Activated CD4-positive, alpha-beta T cell treated with anti-CD3 and anti-CD28 coated beads, Interleukin-2, amount 10 ng/mL, durations not matched to agents 7 days and 5 days (primary cell): ENCODE measurements at regions not wholly inside any gene's neighbourhood (a gene's known extent, or its start where the extent isn't known, plus 50 kb on each side); places are given as distances from the start of the nearest gene placed in this dataset.
"Not testable (repeated sequence)": the region's sequence is repeated elsewhere in the genome, so short reads cannot be mapped to it uniquely, and the experiment has no call there.

Source experiments
- CTCF ChIA-PET: fragments of 350-600 bp; sonication (Branson Sonifier 250); formaldehyde crosslinking; loops from one replicate; lab custom pipeline; 2021; ENCODE audit warnings: antibody characterized with exemption; lab: Charles Lee
- POLR2A ChIA-PET: fragments of 350-600 bp; sonication (Branson Sonifier 250); formaldehyde crosslinking; loops from one replicate; lab custom pipeline; 2021; ENCODE audit warnings: antibody characterized with exemption; lab: Charles Lee
- DNase-seq: peaks from one replicate; pipeline ENCODE4 v3.0.0-alpha.2; 2020
- H3K27ac Mint-ChIP-seq: one replicate; pipeline ENCODE4 v1.8.0; 2021; ENCODE audit warnings: mild to moderate bottlenecking, moderate library complexity, mixed read lengths
- H3K27me3 Mint-ChIP-seq: one replicate; pipeline ENCODE4 v1.8.0; 2021; ENCODE audit warnings: mixed read lengths
- H3K36me3 Mint-ChIP-seq: one replicate; pipeline ENCODE4 v1.8.0; 2021; ENCODE audit warnings: low read depth, mixed read lengths
- H3K4me1 Mint-ChIP-seq: one replicate; pipeline ENCODE4 v1.8.0; 2021; ENCODE audit warnings: mixed read lengths
- H3K4me3 Mint-ChIP-seq: one replicate; pipeline ENCODE4 v1.8.0; 2021; ENCODE audit warnings: mild to moderate bottlenecking, moderate library complexity, mixed read lengths
- H3K9me3 Mint-ChIP-seq: one replicate; pipeline ENCODE4 v1.8.0; 2021; ENCODE audit warnings: mixed read lengths

GRCh38 chr14:34381304-34381703 lies 80.7 kb downstream of the SPTSSA start:
- H3K27me3 Mint-ChIP-seq, DNase-seq, H3K9me3 Mint-ChIP-seq, POLR2A ChIA-PET, H3K4me1 Mint-ChIP-seq, H3K36me3 Mint-ChIP-seq, H3K4me3 Mint-ChIP-seq, H3K27ac Mint-ChIP-seq: not testable (repeated sequence)
- CTCF ChIA-PET: interaction anchor here (0.8 to 1.0 kb wide), 2 partner anchors 8 to 13 kb away, joined by 3 read pairs; no protein-coding TSS in a partner anchor

GRCh38 chr14:34380471-34380845 lies 81.6 kb downstream of the SPTSSA start:
- Mint-ChIP-seq H3K36me3 (no peaks in the 10 kb centered on the region), H3K9me3 (peaks cover 2% of the 10 kb centered on the region), H3K27me3 (peaks cover 2% of the 10 kb centered on the region), H3K4me1 (no peaks in the 10 kb centered on the region), H3K27ac (no peak overlapping the region), H3K4me3 (no peak overlapping the region)
- DNase-seq: no peak
- ChIA-PET CTCF (no interaction called here), POLR2A (no interaction called here)

- DNase-seq: no peak
- Mint-ChIP-seq H3K27me3 (peaks cover 2% of the 10 kb centered on the region), H3K27ac (no peak overlapping the region), H3K4me1 (no peaks in the 10 kb centered on the region), H3K36me3 (no peaks in the 10 kb centered on the region), H3K9me3 (peaks cover 2% of the 10 kb centered on the region), H3K4me3 (no peak overlapping the region)
- ChIA-PET CTCF (no interaction called here), POLR2A (no interaction called here)
Observed at GRCh38 chr14:34379816-34380470, 82.1 kb downstream of the SPTSSA start.

GRCh38 chr14:34376649-34377267 lies 85.3 kb downstream of the SPTSSA start:
- Mint-ChIP-seq H3K4me3 (no peak overlapping the region), H3K27me3 (peaks cover 5% of the 10 kb centered on the region), H3K27ac (no peak overlapping the region), H3K4me1 (no peaks in the 10 kb centered on the region), H3K36me3 (no peaks in the 10 kb centered on the region), H3K9me3 (peaks cover 2% of the 10 kb centered on the region)
- ChIA-PET CTCF (no interaction called here), POLR2A (no interaction called here)
- no peak for DNase-seq

- H3K36me3 Mint-ChIP-seq: no peaks in the 10 kb centered on the region
- no peak for DNase-seq
- POLR2A ChIA-PET: no interaction called here
- CTCF ChIA-PET: interaction anchor here (0.7 kb wide), 1 partner anchor 11 kb away, joined by 3 read pairs; no protein-coding TSS in a partner anchor
- no peak overlapping the region for H3K4me3 Mint-ChIP-seq
- peaks cover 4% of the 10 kb centered on the region for H3K27me3 Mint-ChIP-seq
- H3K27ac Mint-ChIP-seq: no peak overlapping the region
- H3K4me1 Mint-ChIP-seq: no peaks in the 10 kb centered on the region
- H3K9me3 Mint-ChIP-seq: no peaks in the 10 kb centered on the region
Observed at GRCh38 chr14:34374998-34375740, 86.9 kb downstream of the SPTSSA start.

- Mint-ChIP-seq H3K27me3 (peaks cover 4% of the 10 kb centered on the region), H3K9me3 (no peaks in the 10 kb centered on the region), H3K4me1 (no peaks in the 10 kb centered on the region), H3K27ac (no peak overlapping the region), H3K36me3 (no peaks in the 10 kb centered on the region), H3K4me3 (no peak overlapping the region)
- ChIA-PET POLR2A (no interaction called here), CTCF (interaction anchor here (1.4 kb wide), 1 partner anchor 9 kb away, joined by 3 read pairs; no protein-coding TSS in a partner anchor)
- no peak for DNase-seq
Observed at GRCh38 chr14:34373191-34373590, 88.8 kb downstream of the SPTSSA start.

GRCh38 chr14:34372786-34373185 lies 89.3 kb downstream of the SPTSSA start:
- H3K27me3 Mint-ChIP-seq: peaks cover 4% of the 10 kb centered on the region
- POLR2A ChIA-PET: no interaction called here
- CTCF ChIA-PET: interaction anchor here (1.4 kb wide), 1 partner anchor 9 kb away, joined by 3 read pairs; no protein-coding TSS in a partner anchor
- no peaks in the 10 kb centered on the region for H3K4me1 Mint-ChIP-seq
- H3K36me3 Mint-ChIP-seq: no peaks in the 10 kb centered on the region
- no peak overlapping the region for H3K4me3 Mint-ChIP-seq
- H3K27ac Mint-ChIP-seq: no peak overlapping the region
- H3K9me3 Mint-ChIP-seq: no peaks in the 10 kb centered on the region
- DNase-seq: no peak

GRCh38 chr14:34369648-34370030 lies 92.4 kb downstream of the SPTSSA start:
- ChIA-PET POLR2A (no interaction called here), CTCF (no interaction called here)
- H3K9me3 Mint-ChIP-seq: no peaks in the 10 kb centered on the region
- no peak overlapping the region for H3K4me3 Mint-ChIP-seq
- no peaks in the 10 kb centered on the region for H3K36me3 Mint-ChIP-seq
- no peaks in the 10 kb centered on the region for H3K4me1 Mint-ChIP-seq
- no peak overlapping the region for H3K27ac Mint-ChIP-seq
- peaks cover 7% of the 10 kb centered on the region for H3K27me3 Mint-ChIP-seq
- no peak for DNase-seq

GRCh38 chr14:34368971-34369647 lies 92.9 kb downstream of the SPTSSA start:
- no peak for DNase-seq
- Mint-ChIP-seq H3K4me3 (no peak overlapping the region), H3K9me3 (no peaks in the 10 kb centered on the region), H3K36me3 (no peaks in the 10 kb centered on the region), H3K27me3 (peaks cover 10% of the 10 kb centered on the region), H3K4me1 (no peaks in the 10 kb centered on the region), H3K27ac (no peak overlapping the region)
- ChIA-PET POLR2A (no interaction called here), CTCF (interaction anchor here (0.6 to 1.6 kb wide), 2 partner anchors 29 to 30 kb away, joined by 4 read pairs; no protein-coding TSS in a partner anchor)

- Mint-ChIP-seq H3K36me3 (no peaks in the 10 kb centered on the region), H3K4me1 (no peaks in the 10 kb centered on the region), H3K27me3 (peaks cover 10% of the 10 kb centered on the region), H3K4me3 (no peak overlapping the region), H3K9me3 (no peaks in the 10 kb centered on the region), H3K27ac (no peak overlapping the region)
- POLR2A ChIA-PET: no interaction called here
- DNase-seq: no peak
- CTCF ChIA-PET: interaction anchor here (0.6 to 1.6 kb wide), 3 partner anchors 28 to 36 kb away, joined by 3 to 4 read pairs (median 4); no protein-coding TSS in a partner anchor
Observed at GRCh38 chr14:34368115-34368970, 93.7 kb downstream of the SPTSSA start.

- ChIA-PET CTCF (no interaction called here), POLR2A (no interaction called here)
- Mint-ChIP-seq H3K27me3 (peaks cover 8% of the 10 kb centered on the region), H3K27ac (no peak overlapping the region), H3K4me1 (no peaks in the 10 kb centered on the region), H3K4me3 (no peak overlapping the region), H3K36me3 (no peaks in the 10 kb centered on the region), H3K9me3 (no peaks in the 10 kb centered on the region)
- no peak for DNase-seq
Observed at GRCh38 chr14:34365309-34365915, 96.6 kb downstream of the SPTSSA start.

GRCh38 chr14:34364201-34364600 lies 97.8 kb downstream of the SPTSSA start:
- Mint-ChIP-seq H3K9me3 (no peaks in the 10 kb centered on the region), H3K27me3 (peaks cover 8% of the 10 kb centered on the region), H3K4me3 (no peak overlapping the region), H3K27ac (no peak overlapping the region), H3K36me3 (no peaks in the 10 kb centered on the region), H3K4me1 (peaks cover 1% of the 10 kb centered on the region)
- DNase-seq: no peak
- ChIA-PET CTCF (interaction anchor here (0.7 to 1.0 kb wide), 2 partner anchors 11 to 922 kb away, joined by 3 read pairs; no protein-coding TSS in a partner anchor), POLR2A (no interaction called here)
